Erythroblast (primary cell): ENCODE measurements at regions not wholly inside any gene's neighbourhood (a gene's known extent, or its start where the extent isn't known, plus 50 kb on each side); places are given as distances from the start of the nearest gene placed in this dataset.

Experiments
- GATA1 ChIP-seq: IDR thresholded peaks from 2 replicates; pipeline ENCODE4 v1.6.1; 2011; ENCODE audit warnings: low read depth, mild to moderate bottlenecking, control low read depth, low read length, moderate library complexity
- POLR2A ChIP-seq: IDR thresholded peaks from 2 replicates; pipeline ENCODE4 v1.6.1; 2011; ENCODE audit warnings: mild to moderate bottlenecking, low read length

DNA sequence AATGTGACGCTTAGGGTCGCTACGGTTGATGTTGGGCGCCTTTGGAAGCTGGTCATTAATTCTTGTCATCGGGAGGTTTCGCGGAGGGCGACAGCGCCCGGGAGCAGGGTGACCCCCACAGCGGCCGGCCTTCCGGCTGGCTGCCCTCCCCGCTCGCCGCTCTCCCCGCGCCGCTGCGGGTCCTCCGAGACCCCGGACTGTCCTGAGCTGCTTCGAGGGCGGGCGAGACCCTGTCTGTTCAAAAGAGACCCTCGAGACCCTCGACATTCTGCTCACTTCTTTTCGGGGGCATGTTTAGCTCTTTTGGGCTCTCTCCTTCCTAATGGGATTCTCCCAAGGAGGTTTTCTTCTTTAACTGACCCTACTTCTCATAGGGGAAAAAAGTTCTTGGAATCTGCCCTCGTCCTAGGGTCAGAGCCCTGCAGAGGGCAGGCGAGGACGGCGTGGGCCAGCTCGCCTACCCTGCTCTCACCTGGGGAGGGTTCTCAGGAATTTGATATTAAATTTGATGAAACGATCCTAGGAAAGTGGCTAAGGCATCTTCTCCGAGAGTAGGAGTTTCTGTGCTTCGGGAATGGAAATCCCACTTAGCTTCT is 257.0 kb downstream of the OTUD1 start:
- TF ChIP-seq POLR2A (no peak), GATA1 (no peak)
